NT2/D1 (cell line): ENCODE measurements at regions not wholly inside any gene's neighbourhood (a gene's known extent, or its start where the extent isn't known, plus 50 kb on each side); places are given as distances from the start of the nearest gene placed in this dataset.

Source experiments
- DNase-seq: peaks from one replicate; pipeline ENCODE4 v3.0.0-alpha.2; 2011; ENCODE audit warnings: low read depth, low spot score
- H3K27me3 ChIP-seq: 2 replicates; pipeline ENCODE4 v1.6.0; 2011; ENCODE audit warnings: mild to moderate bottlenecking; ENCODE audit not compliant: insufficient read length, insufficient read depth
- H3K36me3 ChIP-seq: 2 replicates; pipeline ENCODE4 v1.6.1; 2011; ENCODE audit warnings: mild to moderate bottlenecking, low read length, mixed read lengths; ENCODE audit not compliant: insufficient read depth, insufficient read length
- H3K4me1 ChIP-seq: 2 replicates; pipeline ENCODE4 v1.5.1; 2011; ENCODE audit not compliant: insufficient read depth, insufficient read length
- H3K4me3 ChIP-seq: 2 replicates; pipeline ENCODE4 v1.5.1; 2011; ENCODE audit warnings: low read depth; ENCODE audit not compliant: insufficient read length
- H3K9ac ChIP-seq: 2 replicates; pipeline ENCODE4 v1.6.0; 2011; ENCODE audit warnings: low read depth; ENCODE audit not compliant: insufficient read length
- H3K9me3 ChIP-seq: 2 replicates; pipeline ENCODE4 v1.5.1; 2011; ENCODE audit warnings: mild to moderate bottlenecking, low read length; ENCODE audit not compliant: insufficient read depth
- SUZ12 ChIP-seq: IDR thresholded peaks from 2 replicates; pipeline ENCODE4 v1.6.1; 2011; ENCODE audit not compliant: insufficient read length, insufficient read depth; ENCODE audit errors: extremely low read depth
- YY1 ChIP-seq: IDR thresholded peaks from 2 replicates; pipeline ENCODE4 v1.6.1; 2011; ENCODE audit not compliant: insufficient read length, insufficient read depth
- ZNF274 ChIP-seq: IDR thresholded peaks from 2 replicates; pipeline ENCODE4 v1.6.1; 2011; ENCODE audit warnings: mild to moderate bottlenecking, low read depth, low read length

DNA sequence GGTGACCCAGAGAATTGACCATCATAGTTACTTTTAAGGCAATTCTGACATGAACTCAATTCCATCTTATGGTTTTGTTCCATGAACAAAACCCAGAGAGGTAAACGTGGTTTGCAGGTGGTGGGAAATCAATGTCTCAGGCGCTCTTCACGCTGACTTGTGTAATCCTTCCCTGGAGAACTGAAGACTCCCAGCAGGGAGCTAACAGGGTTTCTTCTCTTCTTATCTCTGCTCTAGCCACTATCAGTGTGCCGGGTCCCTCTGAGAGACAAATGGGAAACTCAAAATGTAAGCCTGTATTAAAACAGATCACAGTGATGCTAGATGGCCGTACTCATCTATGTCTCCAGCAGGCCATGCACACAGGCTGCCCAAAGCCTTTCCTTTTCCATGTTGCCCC, 57.6 kb upstream of the ARGLU1 start:
- Histone ChIP-seq H3K27me3 (no peaks in the 10 kb centered on the region), H3K9me3 (no peaks in the 10 kb centered on the region), H3K9ac (no peak overlapping the region), H3K36me3 (no peaks in the 10 kb centered on the region), H3K4me1 (no peaks in the 10 kb centered on the region), H3K4me3 (no peak overlapping the region)
- TF ChIP-seq YY1, result no peak
- no peak for TF ChIP-seq SUZ12
- TF ChIP-seq ZNF274, result no peak
- DNase-seq, result no peak

DNA sequence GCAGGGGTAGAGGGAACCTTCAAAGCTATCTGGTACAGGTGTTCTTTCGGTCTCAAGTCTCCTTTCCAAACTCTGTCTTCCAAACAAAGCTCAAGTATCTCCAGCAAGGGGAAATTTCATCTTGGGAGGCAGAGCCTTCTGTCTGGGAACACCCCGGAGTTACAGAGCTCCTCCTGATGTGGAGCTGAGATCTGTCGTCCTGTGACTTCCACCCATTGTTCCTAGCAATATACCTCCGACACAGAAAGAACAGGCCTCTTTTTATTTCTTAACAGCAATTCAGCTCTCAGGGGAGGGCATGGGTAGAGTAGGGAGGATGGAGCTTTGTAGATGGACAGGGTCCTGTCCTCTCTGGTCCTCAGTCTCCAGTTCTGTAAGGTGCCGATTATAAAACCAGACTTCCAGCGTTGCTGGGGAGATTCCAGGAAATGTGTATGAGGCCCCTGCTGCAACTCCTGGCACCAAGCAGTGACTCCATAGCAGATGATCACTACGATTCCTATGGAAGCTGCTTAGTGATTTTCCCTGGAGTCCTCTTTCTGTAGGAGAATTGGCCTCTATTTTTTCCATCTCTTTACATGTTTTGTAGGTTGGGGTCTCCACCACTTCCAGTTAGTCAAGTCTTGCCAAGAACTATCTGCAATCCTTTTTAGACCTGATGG, 56.0 kb upstream of the ARGLU1 start:
- TF ChIP-seq YY1, result no peak
- TF ChIP-seq ZNF274, result no peak
- TF ChIP-seq SUZ12, result no peak
- Histone ChIP-seq H3K27me3 (no peaks in the 10 kb centered on the region), H3K4me3 (no peak overlapping the region), H3K9ac (no peak overlapping the region), H3K4me1 (no peaks in the 10 kb centered on the region), H3K36me3 (no peaks in the 10 kb centered on the region), H3K9me3 (no peaks in the 10 kb centered on the region)
- DNase-seq, result no peak

DNA sequence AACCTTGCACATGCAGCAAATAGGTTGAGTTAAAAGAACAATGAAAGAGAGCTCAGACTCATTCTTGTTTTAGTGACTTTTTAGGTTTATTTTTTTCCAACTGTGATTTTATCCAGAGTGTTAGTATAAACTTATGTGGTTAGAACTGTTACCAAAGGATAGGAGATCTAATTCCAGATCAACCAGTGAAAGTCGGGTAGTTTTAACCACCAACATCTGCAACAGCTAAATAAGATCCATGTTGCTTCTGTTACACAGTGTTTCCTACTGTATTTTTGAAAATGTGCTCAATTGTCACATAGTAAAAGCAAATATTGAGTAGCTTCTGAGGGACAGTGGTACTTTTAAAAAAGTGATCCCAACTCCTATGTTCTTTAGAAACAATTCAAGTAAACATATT, 53.9 kb upstream of the ARGLU1 start:
- Histone ChIP-seq H3K4me1 (peaks cover 5% of the 10 kb centered on the region), H3K27me3 (no peaks in the 10 kb centered on the region), H3K4me3 (no peak overlapping the region), H3K36me3 (no peaks in the 10 kb centered on the region), H3K9ac (no peak overlapping the region), H3K9me3 (no peaks in the 10 kb centered on the region)
- DNase-seq, result no peak
- TF ChIP-seq ZNF274, result no peak
- TF ChIP-seq SUZ12, result no peak
- no peak for TF ChIP-seq YY1

DNA sequence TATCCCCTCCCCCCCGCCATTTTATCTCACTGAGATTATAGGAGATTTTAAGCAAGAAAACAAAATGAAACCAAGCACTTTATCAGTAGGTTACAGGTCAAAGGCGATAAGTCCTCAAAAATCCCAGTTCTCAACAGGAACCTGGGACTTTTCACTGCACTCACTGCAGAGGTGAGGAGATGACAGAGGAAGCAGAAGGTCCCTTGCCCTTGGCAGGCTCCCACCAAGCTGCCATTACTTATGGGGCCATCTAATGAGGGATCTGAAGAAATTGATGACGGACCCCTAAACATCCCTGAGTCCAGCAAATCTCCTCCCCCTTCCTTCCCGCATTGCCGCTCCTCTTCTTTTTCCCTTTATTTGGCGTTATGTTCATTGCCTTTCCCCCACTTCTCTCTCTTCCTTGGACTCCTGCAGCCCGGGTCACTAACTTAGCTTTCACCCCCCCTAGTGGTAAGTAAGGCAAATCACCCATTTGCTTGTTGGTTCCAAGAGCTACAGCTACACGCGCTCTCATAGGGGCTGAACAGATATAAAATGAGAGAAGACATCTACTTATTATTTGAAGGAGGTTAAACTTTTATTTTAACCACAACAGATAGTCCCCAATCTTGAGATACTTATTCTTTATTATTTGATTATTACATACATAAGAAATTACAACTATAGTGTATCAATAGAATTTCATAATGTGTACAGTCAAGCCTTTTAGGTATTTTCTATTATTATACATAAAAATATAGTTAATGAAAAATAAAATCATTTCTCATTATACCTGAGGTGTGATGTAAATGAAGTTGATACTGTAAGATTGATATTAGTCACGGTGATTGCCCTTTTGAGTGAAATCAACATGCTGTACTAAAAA, 52.0 kb upstream of the ARGLU1 start:
- TF ChIP-seq SUZ12, result no peak
- no peak for TF ChIP-seq YY1
- no peak for TF ChIP-seq ZNF274
- Histone ChIP-seq H3K9me3 (no peaks in the 10 kb centered on the region), H3K9ac (no peak overlapping the region), H3K4me3 (no peak overlapping the region), H3K4me1 (peaks cover 7% of the 10 kb centered on the region), H3K27me3 (no peaks in the 10 kb centered on the region), H3K36me3 (no peaks in the 10 kb centered on the region)
- peak; percentile 33 for DNase-seq
